ENCODE measurements at regions not wholly inside any gene's neighbourhood (a gene's known extent, or its start where the extent isn't known, plus 50 kb on each side); places are given as distances from the start of the nearest gene placed in this dataset.
"Not testable (repeated sequence)": the region's sequence is repeated elsewhere in the genome, so short reads cannot be mapped to it uniquely, and the experiment has no call there.

GRCh38 chr5:105101577-105101976, 1539.0 kb upstream of the NUDT12 start:
- no peak for TF ChIP-seq CTCF (conservative IDR thresholded peaks at IDR 0.05; ENCODE audit: low read length)
- no peak overlapping the region for H3K4me3 ChIP-seq (ENCODE audit: low read length)
- DNase-seq (ENCODE audit: low read depth) = no peak

DNA sequence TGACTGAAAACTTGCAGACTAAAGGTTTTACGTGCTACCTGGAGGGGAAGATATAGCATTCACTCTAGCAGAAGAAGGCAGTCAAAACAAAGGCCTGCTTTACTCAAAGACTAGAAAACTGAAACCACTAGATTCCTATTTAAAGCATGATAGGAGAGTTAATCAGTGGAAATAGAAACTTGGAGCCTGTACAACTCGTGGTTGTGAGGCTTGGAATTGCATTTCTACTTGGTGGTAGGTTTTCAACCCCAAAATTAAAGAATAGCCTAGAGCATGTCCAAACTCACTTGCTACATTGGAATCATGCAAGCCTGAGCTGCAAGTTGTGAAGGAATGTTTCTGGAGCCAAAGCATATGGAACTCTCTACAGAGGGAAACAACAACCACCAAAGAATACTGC, 1526.4 kb upstream of the NUDT12 start:
- TF ChIP-seq CTCF (conservative IDR thresholded peaks at IDR 0.05; ENCODE audit: low read length) = no peak
- no peak overlapping the region for H3K4me3 ChIP-seq (ENCODE audit: low read length)
- DNase-seq (ENCODE audit: low read depth) = no peak

GRCh38 chr5:105088102-105088501, 1525.5 kb upstream of the NUDT12 start:
- no peak overlapping the region for H3K4me3 ChIP-seq (ENCODE audit: low read length)
- no peak for DNase-seq (ENCODE audit: low read depth)
- no peak for TF ChIP-seq CTCF (conservative IDR thresholded peaks at IDR 0.05; ENCODE audit: low read length)

DNA sequence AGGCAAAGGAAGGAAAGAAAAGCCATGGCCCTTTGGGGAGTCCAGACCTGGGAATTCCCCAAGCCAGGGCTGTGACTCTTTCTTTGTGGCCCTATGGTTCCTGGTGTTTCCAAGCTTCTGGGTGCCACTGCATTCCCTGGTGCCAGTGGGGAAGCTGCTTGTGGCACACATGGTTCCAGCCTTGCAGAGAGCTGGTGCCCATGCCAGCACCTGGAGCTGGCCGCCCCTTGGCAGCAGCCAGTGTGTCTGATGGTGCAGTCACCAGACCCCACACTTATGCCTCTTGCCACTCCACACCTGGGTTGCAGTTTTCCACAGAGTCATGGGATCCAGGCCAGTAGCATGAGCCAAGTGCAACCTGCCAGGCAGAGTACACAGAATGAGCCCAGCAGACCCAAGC, 1495.3 kb upstream of the NUDT12 start:
- TF ChIP-seq CTCF (conservative IDR thresholded peaks at IDR 0.05; ENCODE audit: low read length) = no peak
- no peak overlapping the region for H3K4me3 ChIP-seq (ENCODE audit: low read length)
- DNase-seq (ENCODE audit: low read depth) = no peak

DNA sequence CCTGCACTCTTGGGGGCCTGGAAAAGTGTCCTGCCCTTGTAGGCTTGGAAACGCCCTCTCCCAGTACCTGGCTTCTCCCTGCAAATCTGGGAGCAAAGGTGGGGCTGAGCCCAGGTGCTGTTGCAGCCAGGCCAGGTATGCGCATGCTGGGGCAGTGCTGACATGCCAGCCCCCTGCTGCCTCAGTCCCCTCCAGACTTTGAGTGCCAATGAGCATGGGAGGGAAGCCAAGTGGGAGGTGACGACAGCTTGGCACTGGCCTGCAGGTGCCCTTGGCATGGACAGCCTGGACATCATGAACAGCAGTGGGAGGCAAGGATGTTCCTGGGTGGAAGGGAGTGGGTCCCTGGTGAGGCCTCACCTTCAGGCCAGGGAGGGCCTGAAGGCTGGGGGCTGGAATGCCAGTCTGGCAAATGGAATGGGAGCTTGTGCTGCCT, 1494.4 kb upstream of the NUDT12 start:
- no peak for TF ChIP-seq CTCF (conservative IDR thresholded peaks at IDR 0.05; ENCODE audit: low read length)
- no peak for DNase-seq (ENCODE audit: low read depth)
- no peak overlapping the region for H3K4me3 ChIP-seq (ENCODE audit: low read length)

GRCh38 chr5:105054406-105054805, 1491.8 kb upstream of the NUDT12 start:
- no peak for TF ChIP-seq CTCF (conservative IDR thresholded peaks at IDR 0.05; ENCODE audit: low read length)
- DNase-seq (ENCODE audit: low read depth) = no peak
- H3K4me3 ChIP-seq (ENCODE audit: low read length) = no peak overlapping the region

GRCh38 chr5:105042623-105043022, 1480.0 kb upstream of the NUDT12 start:
- no peak overlapping the region for H3K4me3 ChIP-seq (ENCODE audit: low read length)
- DNase-seq (ENCODE audit: low read depth) = no peak
- no peak for TF ChIP-seq CTCF (conservative IDR thresholded peaks at IDR 0.05; ENCODE audit: low read length)

GRCh38 chr5:105036814-105037213, 1474.2 kb upstream of the NUDT12 start:
- not testable (repeated sequence) for DNase-seq (ENCODE audit: low read depth); H3K4me3 ChIP-seq (ENCODE audit: low read length)
